Eye (tissue), 1 donor: ENCODE measurements at regions not wholly inside any gene's neighbourhood (a gene's known extent, or its start where the extent isn't known, plus 50 kb on each side); places are given as distances from the start of the nearest gene placed in this dataset.

Source experiments
- DNase-seq: peaks from one replicate; pipeline ENCODE4 v3.0.0-alpha.2; 2015

DNA sequence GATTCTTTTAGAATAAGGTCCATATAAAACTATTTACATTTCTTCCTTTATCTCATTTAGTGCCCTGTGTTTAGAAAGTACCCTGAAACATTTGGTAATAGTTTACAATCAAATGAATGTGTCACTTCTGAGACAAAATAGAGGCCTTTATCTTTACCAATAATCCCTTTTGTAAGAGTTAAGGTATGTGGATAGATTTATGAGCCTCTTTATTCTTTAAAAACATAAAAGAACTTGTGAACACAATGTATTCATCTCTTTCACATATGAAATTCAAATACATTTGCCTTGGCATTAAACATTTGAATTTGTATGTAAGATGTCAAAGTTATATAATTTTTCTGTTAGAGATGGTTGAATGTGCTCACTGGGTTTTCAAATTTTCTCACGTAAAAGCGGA, 180.5 kb upstream of the CWC22 start:
- DNase-seq = no peak

DNA sequence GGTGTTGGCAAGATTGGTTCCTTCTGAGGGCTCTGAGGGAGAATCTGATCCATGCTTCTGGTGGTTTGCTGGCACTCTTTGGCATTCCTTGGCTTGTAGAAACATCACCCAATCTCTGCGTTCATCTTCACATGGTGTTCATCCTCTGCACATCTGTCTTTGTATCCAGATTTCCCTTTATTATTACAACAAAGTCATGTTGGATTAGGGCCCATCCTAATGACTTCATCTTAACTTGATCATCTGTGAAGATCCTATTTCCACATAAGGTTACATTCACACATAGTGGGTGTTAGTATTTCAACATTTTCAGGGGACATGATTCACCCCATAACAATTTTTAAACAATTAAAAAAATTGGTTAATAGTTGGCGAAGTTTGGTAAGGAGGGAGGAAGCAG, 177.4 kb upstream of the CWC22 start:
- DNase-seq = no peak

DNA sequence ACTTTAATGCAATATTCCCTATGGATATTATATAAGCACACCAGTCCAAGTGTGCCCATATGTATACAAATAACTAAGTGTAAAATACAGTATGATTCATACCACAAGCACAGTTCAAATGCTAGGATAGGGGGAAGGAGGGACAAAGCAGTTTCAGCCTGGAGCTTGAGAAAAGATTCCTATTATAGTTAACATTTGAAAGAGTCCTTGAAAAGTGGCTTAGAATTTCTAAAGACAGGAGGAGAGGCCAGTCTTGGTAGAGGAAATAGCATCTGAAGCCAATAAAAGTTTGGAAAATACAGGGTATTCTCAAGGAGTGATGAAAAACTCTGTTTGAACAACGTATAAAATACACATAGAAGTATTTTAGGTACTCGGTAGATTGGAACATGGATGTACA, 173.4 kb upstream of the CWC22 start:
- DNase-seq = no peak

DNA sequence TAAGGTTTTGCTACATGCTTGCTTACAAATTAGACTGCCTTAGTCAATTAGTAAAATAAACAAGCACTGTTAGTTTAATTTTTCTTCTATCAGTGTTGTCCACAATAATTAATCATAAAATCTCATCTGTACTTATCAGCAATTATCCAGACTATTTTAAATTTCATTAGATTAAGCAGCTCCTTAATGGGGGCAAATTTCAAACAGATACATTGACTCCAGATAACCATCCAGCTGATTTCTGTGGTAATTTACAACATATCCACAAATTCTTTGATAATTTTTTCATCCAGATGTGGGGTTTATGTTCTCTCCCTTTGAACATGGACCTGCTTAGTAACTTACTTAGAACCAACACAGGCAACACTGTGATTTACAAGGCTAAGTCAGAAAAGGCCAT, 170.4 kb upstream of the CWC22 start:
- DNase-seq = no peak

DNA sequence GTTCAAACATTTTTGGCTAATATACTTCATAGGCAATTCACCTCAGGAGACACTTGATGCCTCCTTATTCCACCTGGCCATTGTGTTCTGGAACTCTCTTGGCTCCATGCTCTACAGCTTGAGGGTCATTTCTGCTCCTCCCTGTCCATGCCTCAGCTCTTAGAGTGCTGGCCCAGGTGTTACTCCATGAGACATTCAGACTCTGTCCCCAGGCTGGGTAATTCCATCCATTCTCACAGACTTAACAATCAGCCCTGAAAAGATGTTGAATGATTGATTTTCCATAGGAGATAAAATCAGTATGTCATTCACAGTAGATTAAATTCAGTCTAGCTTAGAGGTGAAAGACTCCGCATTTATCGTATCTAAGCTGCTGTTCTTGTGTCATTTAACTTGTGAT, 168.6 kb upstream of the CWC22 start:
- DNase-seq = no peak

DNA sequence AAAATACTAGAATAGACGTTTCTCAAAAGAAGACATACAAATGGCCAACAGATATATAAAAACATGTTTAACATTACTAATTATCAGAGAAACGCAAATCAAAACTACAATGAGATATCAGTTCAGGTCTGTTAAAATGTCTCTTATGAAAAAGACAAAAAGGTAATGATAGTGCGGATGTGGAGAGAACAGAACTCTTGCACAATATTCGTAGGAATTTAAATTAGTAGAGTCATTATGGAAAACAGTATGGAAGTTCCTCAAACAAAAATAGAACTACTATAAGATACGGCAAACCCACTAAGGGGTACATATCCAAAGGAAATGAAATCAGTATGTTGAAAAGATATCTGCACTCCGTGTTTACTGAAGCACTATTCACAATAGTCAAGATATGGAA, 167.5 kb upstream of the CWC22 start:
- no peak for DNase-seq

DNA sequence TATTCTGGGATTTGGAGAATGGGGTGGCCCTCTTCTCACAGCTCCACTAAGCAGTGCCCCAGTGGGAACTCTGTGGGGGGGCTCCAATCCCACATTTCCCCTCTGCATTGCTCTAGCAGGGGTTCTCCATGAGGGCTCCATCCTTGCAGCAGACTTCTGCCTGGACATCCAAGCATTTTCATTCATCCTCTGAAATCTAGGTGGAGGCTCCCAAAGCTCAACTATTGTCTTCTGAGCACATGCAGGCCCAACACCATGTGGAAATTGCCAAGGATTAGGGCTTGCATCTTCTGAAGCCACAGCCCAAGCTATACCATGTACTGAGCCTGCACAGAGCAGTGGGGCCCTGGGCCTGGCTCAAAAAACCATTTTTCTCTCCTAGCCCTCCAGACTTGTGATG, 162.4 kb upstream of the CWC22 start:
- DNase-seq = no peak

DNA sequence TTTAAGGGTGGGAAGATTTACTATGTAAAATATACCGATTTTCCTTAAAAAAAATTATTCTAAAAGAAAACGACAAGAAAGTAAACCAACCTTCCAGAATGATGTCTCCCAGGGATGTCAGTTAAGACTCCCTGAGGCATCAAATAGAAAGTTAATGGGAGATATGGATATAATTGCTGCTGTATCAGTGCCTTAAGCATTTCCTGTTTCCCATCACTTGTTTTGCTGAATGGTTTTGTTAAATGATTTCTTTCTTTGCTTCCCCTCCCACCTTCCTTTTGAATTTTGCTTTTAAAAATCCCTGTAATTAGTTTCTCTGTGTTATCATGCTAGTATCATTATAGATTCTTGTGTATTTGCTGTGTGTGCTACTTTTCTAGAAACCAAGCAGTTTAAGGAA, 154.3 kb upstream of the CWC22 start:
- DNase-seq = no peak

DNA sequence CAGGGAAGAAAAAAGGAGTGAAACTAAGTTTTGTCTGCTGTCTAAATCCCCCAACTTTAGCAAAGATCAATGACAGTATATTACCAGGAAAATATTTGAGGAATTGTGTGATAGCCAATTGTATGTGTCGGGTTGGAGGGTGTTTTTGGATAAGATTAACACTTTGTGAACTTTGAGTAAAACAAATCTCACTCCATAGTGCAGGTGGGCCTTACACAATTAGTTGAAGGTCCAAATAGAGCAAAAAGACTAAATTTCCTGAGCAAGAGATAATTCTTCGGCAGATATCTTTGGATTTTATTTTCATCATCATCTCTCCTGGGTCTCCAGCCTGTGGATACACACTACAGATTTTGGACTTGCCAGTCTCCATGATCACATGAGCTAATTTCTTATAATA, 152.8 kb upstream of the CWC22 start:
- DNase-seq = no peak

DNA sequence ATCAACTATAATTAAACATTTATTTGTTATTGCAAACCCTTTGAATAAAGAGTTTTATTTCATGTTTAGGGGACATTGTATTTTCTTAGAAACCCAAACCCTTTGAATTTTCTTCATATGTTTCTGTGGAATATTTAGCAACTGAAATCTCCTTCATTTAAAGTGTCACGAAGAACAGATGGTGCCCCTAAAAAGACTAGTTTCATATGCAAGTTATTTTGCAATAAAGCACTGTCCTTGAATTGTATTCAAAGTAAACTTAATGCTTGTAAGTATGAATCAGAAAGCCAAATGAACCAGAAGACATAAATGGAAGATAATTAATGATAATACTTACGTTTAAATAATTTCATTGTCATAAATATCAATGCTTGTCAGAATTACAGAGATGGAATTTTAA, 151.9 kb upstream of the CWC22 start:
- no peak for DNase-seq

DNA sequence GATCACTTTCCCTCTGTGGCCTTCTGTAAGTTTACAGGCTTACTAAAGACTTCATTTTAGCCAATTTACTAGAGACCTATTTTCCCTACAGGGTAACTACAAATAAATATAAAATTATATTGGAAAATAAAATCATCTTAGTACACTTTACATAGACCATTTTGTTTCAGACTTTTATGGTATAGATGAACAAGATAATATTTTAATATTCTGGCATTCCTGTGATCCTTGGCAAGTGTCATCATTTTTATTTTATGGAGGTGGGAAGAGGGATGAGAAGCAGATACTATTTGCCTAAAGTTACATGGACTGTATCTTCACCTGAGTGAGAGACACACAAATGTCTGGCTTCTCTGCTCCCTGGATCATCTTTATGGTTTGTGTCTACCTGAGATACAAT, 149.6 kb upstream of the CWC22 start:
- no peak for DNase-seq

DNA sequence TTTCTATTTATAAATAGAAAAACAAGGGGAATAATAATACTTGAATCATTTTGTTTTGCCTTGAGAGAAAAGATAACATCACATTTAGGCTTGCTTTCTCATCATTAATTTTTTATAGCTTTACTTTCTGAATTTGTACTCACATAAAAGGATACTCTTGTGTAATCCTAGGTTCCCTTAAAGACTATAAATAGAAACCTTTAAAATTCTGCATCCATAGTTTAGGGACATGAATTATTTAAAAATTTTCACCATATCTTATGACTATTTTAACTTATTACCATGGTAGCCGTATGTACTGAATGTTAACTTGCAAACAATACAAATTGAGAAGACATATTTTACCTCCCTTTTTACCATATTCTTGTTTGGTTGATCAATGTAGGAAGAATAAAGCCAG, 143.5 kb upstream of the CWC22 start:
- DNase-seq = no peak

DNA sequence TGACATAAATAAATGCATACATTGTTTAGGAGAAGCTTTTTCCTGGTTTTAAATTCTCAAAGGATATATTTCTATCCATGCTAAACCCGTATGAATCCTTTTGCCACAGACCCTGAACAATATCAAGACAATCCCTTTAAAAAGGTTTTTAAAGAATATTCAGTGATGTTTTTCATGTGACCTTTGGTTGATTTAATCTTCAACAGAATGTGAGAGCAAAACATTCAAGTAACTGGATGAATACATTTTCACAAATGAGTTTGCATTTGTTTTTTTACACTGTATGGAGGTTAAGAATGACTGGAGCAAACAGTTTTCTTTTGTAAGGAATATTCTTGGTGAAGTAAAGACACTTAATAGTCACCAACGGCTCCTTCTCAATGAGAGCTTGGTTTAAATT, 139.4 kb upstream of the CWC22 start:
- no peak for DNase-seq

DNA sequence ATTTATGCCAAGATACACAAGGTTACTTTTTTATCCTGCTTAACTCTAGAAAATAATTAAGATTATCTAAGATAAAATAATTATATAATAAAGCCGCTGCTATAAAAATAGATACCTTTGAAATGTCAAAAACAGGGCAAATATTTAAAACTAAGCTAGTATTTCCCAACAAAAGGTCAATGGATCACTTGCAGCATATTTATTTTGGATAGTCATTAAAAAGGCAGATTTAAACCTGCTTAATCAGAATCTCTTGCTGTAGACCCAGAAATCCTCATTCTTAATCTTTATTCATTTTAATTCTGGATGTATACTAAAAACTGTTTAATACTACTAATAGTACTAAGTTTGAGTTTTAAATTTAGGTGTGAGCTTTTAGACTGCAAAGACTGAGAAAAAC, 139.0 kb upstream of the CWC22 start:
- DNase-seq = no peak

DNA sequence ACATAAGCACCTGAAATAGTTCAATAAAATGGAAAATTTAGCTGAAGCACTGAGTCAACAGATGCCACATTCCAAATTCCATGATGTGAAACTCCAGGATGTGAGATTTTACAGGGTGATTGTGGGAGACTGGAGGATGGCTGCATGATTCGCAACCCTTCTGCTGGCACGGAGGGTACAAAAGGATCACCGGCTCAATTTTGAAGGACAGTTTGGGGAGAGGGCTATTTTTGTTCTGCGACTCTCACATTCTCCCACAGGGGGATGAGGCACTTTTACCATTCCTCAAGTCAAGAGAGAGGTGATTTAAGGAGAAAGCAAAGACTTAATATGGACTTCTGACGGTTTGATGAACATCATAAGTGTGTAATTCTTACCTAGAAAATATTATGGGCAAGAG, 138.1 kb upstream of the CWC22 start:
- no peak for DNase-seq

DNA sequence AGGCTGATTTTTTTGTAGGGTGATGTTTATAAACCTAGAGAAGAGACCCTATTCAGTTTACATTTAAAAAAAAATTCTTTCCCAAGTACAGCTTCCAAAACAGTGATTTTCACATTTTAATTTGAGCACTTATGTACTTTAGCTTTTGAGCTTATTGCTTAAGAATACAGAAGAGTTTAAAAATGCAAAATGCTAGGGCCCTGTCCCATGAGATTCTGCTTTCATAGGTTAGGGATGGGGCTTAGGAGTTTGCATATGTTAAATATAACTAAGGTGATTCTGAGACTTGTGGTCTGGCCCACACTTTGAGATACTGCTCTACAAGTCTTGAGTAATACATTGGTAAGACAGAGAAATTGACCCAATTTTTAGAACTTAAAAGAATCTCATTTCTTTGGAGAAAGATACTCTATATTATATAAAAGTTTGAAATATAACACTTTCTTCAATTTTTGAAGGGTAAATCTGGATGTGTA, 137.3 kb upstream of the CWC22 start:
- DNase-seq = no peak

DNA sequence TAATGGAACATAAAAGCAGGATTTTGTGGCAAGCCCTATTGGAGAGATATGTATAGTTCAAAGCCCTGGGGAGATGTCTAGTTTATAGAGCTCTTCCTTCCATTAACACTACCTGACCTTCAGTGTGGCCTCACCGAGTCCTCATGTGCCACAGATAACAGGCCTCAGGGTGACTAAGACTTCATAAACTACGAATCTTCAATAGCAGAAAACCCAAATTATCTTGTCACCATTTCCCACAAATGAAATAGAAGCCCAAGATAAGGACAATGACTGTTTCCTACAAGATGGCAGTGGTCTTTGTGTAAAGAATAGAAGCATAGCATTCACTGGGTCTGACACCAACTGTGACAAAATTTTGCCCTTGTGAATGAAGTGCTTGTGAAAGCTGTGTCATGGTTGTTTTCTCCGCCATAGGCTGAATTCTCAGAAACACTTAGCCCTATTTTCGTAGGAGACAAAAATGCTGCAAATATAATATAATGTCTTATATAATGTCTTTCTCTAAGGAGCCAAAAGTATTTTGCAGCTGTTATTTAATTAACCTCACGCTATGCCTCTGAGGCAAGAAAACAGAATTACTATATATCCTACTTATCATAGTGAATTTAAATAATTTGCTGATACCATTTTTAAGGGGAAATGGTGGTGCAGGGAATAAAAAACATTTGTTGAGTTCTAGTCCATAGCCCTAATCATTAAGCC, 136.7 kb upstream of the CWC22 start:
- DNase-seq = no peak

DNA sequence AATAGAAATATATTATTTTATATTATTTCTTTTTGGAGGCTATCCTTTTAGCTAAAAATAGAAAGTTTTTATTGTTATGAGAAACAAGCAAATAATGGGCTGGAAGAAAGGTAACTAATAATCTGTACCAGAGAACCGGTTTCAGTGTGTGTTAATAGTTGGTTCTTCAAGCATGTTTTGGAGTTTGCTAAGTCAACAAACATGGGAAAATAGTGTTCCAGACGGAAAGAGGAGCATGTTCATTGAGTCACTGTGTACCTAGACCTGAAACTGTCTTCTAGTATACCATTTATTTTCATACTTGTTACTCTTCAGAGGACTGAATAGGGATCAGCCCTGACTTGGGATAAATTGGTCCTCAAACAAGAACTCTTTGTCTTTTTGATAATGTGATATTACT, 134.5 kb upstream of the CWC22 start:
- DNase-seq = no peak

DNA sequence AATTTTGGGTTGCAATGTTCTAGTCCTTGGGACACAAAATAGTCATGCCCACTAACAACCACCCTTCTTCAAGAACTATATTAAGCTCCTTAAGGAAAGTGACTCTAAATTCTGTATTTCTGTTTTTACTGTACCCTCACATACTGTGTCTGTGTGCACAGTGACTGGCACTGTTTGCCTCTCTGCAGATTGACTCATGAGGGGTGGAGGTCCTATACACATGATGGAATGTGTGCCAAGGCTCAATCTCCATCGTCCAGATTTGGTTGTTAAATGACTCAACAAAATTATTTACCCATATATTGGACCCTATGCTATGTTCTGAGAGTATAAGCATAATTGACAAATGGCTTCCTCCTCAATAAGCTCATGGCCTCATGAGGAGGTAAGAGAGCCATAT, 126.6 kb upstream of the CWC22 start:
- no peak for DNase-seq

DNA sequence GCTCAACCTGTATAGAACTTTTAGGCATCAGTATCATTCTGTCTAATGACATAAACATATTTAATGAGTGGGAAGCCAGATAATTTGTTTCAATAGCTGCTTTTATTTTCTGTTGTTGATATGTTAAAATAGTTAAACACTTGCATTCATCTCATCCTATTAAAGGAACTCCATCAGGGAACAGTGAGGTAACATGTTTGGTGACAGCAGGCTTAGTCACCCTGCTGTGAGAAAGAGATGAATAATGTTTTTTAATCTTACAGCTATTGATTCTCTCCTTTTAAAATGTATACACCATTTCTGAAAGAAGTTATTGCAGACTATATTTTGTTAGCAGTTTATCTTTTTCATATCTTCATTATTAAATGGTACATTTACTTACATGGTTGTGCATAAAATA, 123.3 kb upstream of the CWC22 start:
- no peak for DNase-seq

DNA sequence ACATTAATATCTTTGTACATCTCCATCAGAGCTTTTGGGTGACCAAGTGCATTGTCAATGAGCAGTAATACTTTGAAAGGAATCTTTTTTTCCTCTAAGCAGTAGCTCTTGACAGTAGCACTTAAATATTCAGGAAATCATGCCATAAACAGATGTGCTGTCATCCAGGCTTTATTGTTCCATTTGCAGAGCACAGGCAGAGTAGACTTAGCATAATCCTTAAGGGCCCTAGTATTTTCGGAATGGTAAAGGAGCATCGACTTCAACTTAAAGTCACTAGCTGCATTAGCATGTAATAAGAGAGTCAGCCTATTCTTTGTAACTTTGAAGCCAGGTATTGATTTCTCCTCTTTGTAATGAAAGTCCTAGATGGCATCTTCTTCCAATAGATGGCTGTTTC, 121.8 kb upstream of the CWC22 start:
- DNase-seq = no peak

DNA sequence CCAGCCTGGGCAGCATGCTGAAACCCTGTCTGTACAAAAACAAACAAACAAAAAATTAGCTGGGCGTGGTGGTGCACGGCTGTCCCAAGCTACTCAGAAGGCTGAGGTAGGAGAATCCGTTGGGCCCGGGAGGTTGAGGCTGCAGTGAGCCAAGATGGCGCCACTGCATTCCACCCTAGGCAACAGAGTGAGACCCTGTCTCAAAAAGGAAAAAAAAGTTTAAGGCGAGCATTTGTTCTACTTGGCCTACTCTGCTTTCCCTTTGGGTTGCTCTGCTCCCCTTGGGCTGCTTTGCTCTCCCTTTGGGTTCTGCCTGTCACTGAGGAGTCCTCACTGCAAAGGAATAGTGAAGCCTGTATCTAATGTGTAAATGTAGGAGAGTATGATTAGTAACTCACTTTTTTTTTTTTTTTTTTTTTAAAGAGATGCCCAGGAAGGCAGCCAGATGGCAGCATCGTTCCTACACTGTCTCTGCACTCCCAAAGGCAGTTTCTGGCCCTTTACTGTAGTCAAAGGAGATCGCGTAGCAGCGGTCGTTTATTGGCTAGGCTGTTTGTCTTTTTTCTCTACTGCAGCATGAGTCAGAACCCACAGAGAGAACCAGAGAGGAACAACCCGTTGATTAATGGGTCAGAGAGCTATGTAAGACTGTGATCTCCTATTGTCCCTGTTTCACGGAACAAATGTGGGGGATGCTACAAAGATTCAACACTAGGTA, 118.3 kb upstream of the CWC22 start:
- DNase-seq = peak; percentile 89

DNA sequence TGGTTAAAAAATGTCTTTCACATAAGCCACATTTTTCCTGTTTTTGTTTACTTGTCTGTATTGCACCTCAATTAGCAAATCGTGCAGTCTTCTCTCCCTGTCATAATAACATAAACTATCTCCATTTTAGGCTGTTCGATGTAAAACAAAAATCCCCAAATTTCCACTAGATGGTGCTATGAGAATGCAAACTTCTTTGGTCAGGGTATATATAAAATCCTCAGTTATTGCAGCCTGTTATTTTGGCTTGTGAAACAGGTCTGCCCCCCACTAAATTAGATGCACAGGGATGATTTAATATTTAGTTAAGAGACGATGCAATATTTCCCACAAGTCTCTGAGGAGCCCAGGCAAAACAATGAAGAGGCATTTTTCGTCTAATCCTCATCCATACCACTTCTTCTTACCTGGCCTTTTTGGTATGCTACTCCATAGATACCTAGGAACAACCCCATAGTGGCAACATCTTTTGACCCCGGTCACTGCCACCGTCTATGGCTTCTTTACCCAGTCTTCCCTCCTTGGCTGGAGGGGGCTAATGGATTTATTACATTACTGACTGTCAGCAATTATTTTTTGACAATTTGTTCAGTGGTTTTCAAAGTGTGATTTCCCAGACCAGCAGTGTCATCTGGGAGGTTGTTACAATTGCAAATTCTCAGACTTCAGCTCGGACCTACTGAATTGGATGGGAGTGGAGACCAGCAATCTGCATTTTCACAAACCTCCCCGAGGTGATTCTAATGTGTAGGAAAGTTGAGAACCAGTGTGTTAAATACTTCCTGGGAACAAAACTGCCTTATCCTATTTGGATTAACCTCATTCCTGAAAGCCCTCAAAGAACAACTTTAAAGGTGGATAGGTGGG, 117.4 kb upstream of the CWC22 start:
- DNase-seq = peak; percentile 91

DNA sequence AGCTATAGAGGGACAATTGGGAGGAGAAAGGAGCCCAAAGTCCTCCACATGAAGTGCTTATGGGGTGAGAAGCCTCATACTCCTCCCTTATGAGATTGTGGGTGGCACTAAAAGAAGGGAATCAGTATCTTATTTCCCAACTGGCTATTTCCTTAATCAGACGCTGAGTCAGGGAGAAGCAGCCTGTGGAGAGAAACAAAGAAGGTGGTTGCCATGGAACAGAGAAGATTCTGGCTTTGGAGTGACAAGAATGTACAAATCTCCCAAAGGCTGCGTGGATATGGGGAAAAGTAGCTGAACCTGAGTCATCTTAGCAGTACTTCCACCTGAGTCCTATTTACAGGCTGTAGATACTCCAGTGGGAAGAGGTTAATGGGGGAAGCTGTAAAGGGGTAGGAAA, 115.8 kb upstream of the CWC22 start:
- DNase-seq = no peak
